ENCODE measurements at regions not wholly inside any gene's neighbourhood (a gene's known extent, or its start where the extent isn't known, plus 50 kb on each side); places are given as distances from the start of the nearest gene placed in this dataset.

- TF ChIP-seq, protein P1, sequence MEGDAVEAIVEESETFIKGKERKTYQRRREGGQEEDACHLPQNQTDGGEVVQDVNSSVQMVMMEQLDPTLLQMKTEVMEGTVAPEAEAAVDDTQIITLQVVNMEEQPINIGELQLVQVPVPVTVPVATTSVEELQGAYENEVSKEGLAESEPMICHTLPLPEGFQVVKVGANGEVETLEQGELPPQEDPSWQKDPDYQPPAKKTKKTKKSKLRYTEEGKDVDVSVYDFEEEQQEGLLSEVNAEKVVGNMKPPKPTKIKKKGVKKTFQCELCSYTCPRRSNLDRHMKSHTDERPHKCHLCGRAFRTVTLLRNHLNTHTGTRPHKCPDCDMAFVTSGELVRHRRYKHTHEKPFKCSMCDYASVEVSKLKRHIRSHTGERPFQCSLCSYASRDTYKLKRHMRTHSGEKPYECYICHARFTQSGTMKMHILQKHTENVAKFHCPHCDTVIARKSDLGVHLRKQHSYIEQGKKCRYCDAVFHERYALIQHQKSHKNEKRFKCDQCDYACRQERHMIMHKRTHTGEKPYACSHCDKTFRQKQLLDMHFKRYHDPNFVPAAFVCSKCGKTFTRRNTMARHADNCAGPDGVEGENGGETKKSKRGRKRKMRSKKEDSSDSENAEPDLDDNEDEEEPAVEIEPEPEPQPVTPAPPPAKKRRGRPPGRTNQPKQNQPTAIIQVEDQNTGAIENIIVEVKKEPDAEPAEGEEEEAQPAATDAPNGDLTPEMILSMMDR (IDR thresholded peaks at IDR 0.05) = no peak
- TF ChIP-seq POLR2AphosphoS5 (IDR thresholded peaks at IDR 0.05) = no peak
Measured at GRCh38 chr13:105047676-105048295, 1487.7 kb downstream of the EFNB2 start.

All from esophagus muscularis mucosa (tissue), 3 donors.